ENCODE measurements at regions not wholly inside any gene's neighbourhood (a gene's known extent, or its start where the extent isn't known, plus 50 kb on each side); places are given as distances from the start of the nearest gene placed in this dataset.
"Not testable (repeated sequence)": the region's sequence is repeated elsewhere in the genome, so short reads cannot be mapped to it uniquely, and the experiment has no call there.

- no peak for TF ChIP-seq POLR2A (IDR thresholded peaks at IDR 0.05; ENCODE audit: low read depth, low read length)
- DNase-seq (ENCODE audit: insufficient read length, low spot score) (peak; percentile 74), FAIRE-seq (no peak)
Measured at GRCh38 chr20:1802385-1803060, 92.7 kb upstream of the SIRPA start.

GRCh38 chr20:1801929-1802306 lies 93.3 kb upstream of the SIRPA start:
- TF ChIP-seq POLR2A (IDR thresholded peaks at IDR 0.05; ENCODE audit: low read depth, low read length), result no peak
- DNase-seq (ENCODE audit: insufficient read length, low spot score) (no peak), FAIRE-seq (no peak)

- FAIRE-seq, result no peak
- no peak for TF ChIP-seq POLR2A (IDR thresholded peaks at IDR 0.05; ENCODE audit: low read depth, low read length)
- no peak for DNase-seq (ENCODE audit: insufficient read length, low spot score)
Measured at GRCh38 chr20:1801225-1801928, 93.8 kb upstream of the SIRPA start.

- DNase-seq (ENCODE audit: insufficient read length, low spot score) (no peak), FAIRE-seq (no peak)
- no peak for TF ChIP-seq POLR2A (IDR thresholded peaks at IDR 0.05; ENCODE audit: low read depth, low read length)
Measured at GRCh38 chr20:1800777-1801176, 94.4 kb upstream of the SIRPA start.

GRCh38 chr20:1800180-1800579 lies 95.0 kb upstream of the SIRPA start:
- no peak for FAIRE-seq
- TF ChIP-seq POLR2A (IDR thresholded peaks at IDR 0.05; ENCODE audit: low read depth, low read length), result no peak
- DNase-seq (ENCODE audit: insufficient read length, low spot score), result no peak

- not testable (repeated sequence) for DNase-seq (ENCODE audit: insufficient read length, low spot score); FAIRE-seq
Measured at GRCh38 chr20:1799746-1800145, 95.5 kb upstream of the SIRPA start.

GRCh38 chr20:1798982-1799381 lies 96.2 kb upstream of the SIRPA start:
- FAIRE-seq, result no peak
- no peak for TF ChIP-seq POLR2A (IDR thresholded peaks at IDR 0.05; ENCODE audit: low read depth, low read length)
- DNase-seq (ENCODE audit: insufficient read length, low spot score), result no peak

GRCh38 chr20:1793821-1794220 lies 101.4 kb upstream of the SIRPA start:
- DNase-seq (ENCODE audit: insufficient read length, low spot score) (no peak), FAIRE-seq (no peak)
- no peak for TF ChIP-seq POLR2A (IDR thresholded peaks at IDR 0.05; ENCODE audit: low read depth, low read length)

- DNase-seq (ENCODE audit: insufficient read length, low spot score) (no peak), FAIRE-seq (no peak)
- no peak for TF ChIP-seq POLR2A (IDR thresholded peaks at IDR 0.05; ENCODE audit: low read depth, low read length)
Measured at GRCh38 chr20:1792274-1792673, 102.9 kb upstream of the SIRPA start.

GRCh38 chr20:1790386-1790785 lies 104.8 kb upstream of the SIRPA start:
- FAIRE-seq (no peak), DNase-seq (ENCODE audit: insufficient read length, low spot score) (no peak)
- no peak for TF ChIP-seq POLR2A (IDR thresholded peaks at IDR 0.05; ENCODE audit: low read depth, low read length)

GRCh38 chr20:1788044-1788443 lies 107.2 kb upstream of the SIRPA start:
- no peak for TF ChIP-seq POLR2A (IDR thresholded peaks at IDR 0.05; ENCODE audit: low read depth, low read length)
- FAIRE-seq, result no peak

GRCh38 chr20:1786486-1786885 lies 108.7 kb upstream of the SIRPA start:
- no peak for TF ChIP-seq POLR2A (IDR thresholded peaks at IDR 0.05; ENCODE audit: low read depth, low read length)
- DNase-seq (ENCODE audit: insufficient read length, low spot score), result no peak
- FAIRE-seq, result no peak

More at GRCh38 chr20:1788044-1788443, 107.2 kb upstream of the SIRPA start:
- no peak for DNase-seq (ENCODE audit: insufficient read length, low spot score)

- FAIRE-seq (no peak), DNase-seq (ENCODE audit: insufficient read length, low spot score) (no peak)
- TF ChIP-seq POLR2A (IDR thresholded peaks at IDR 0.05; ENCODE audit: low read depth, low read length), result no peak
Measured at GRCh38 chr20:1784586-1784985, 110.6 kb upstream of the SIRPA start.

GRCh38 chr20:1783245-1783644 lies 112.0 kb upstream of the SIRPA start:
- TF ChIP-seq POLR2A (IDR thresholded peaks at IDR 0.05; ENCODE audit: low read depth, low read length), result no peak
- DNase-seq (ENCODE audit: insufficient read length, low spot score), result no peak
- FAIRE-seq, result no peak

- no peak for FAIRE-seq
Measured at GRCh38 chr20:1782181-1782580, 113.0 kb upstream of the SIRPA start.

More at GRCh38 chr20:1782181-1782580, 113.0 kb upstream of the SIRPA start:
- no peak for DNase-seq (ENCODE audit: insufficient read length, low spot score)
- no peak for TF ChIP-seq POLR2A (IDR thresholded peaks at IDR 0.05; ENCODE audit: low read depth, low read length)

All from H54 (cell line).